Panc1 (cell line): ENCODE measurements at regions not wholly inside any gene's neighbourhood (a gene's known extent, or its start where the extent isn't known, plus 50 kb on each side); places are given as distances from the start of the nearest gene placed in this dataset.

Experiments used
- ATAC-seq: fragments of 200-7000 bp; cut with Tn5 transposase; 2 replicates; pipeline ENCODE4 v1.9.1; 2020; ENCODE audit warnings: mild to moderate bottlenecking, moderate library complexity
- BruUV-seq: library from RNA; stranded (reverse); fragments of 400-500 nt; replicated peaks from 2 replicates; lab custom pipeline; 2021; lab: Mats Ljungman, UMichigan
- CTCF ChIA-PET: fragments of 300-600 bp; sonication (Branson Sonifier 250); formaldehyde crosslinking; loops from one replicate; lab custom pipeline; 2022; ENCODE audit warnings: antibody characterized with exemption; lab: Charles Lee
- POLR2A ChIA-PET: fragments of 300-600 bp; sonication (Branson Sonifier 250); formaldehyde crosslinking; loops from one replicate; lab custom pipeline; 2022; ENCODE audit warnings: antibody characterized with exemption; lab: Charles Lee
- DNase-seq: peaks from one replicate; pipeline ENCODE4 v3.0.0-alpha.2; 2010; ENCODE audit warnings: low read depth, low spot score
- H3K27ac ChIP-seq: 2 replicates; pipeline ENCODE4 v1.5.1; 2011; ENCODE audit warnings: mild to moderate bottlenecking, low read length, inconsistent platforms
- H3K27me3 ChIP-seq: fragments of 200-500 bp; sonication (Bioruptor generic); 2 replicates; pipeline ENCODE4 v1.6.0; 2014; ENCODE audit warnings: low read length, inconsistent platforms; ENCODE audit not compliant: control insufficient read depth, insufficient read depth
- H3K36me3 ChIP-seq: fragments of 200-500 bp; sonication (Bioruptor generic); 2 replicates; pipeline ENCODE4 v1.5.1; 2014; ENCODE audit warnings: inconsistent platforms, mild to moderate bottlenecking, low read length, moderate library complexity; ENCODE audit not compliant: control insufficient read depth, insufficient read depth
- H3K4me1 ChIP-seq: 2 replicates; pipeline ENCODE4 v1.5.1; 2011; ENCODE audit warnings: inconsistent platforms, mild to moderate bottlenecking, low read length, moderate library complexity; ENCODE audit not compliant: control insufficient read depth, insufficient read depth
- H3K4me3 ChIP-seq, 2 experiments: 2 replicates each; pipeline ENCODE4 v1.5.1; 2011 to 2012; ENCODE audit warnings: low read depth in 2 of 2, low read length in 2 of 2, mild to moderate bottlenecking in 2 of 2, inconsistent platforms in 1 of 2, moderate library complexity in 1 of 2
- H3K9me3 ChIP-seq: fragments of 200-500 bp; sonication (Bioruptor generic); 2 replicates; pipeline ENCODE4 v1.5.1; 2014; ENCODE audit warnings: low read depth, mild to moderate bottlenecking, inconsistent platforms, low read length, moderate library complexity; ENCODE audit not compliant: control insufficient read depth, insufficient read depth
- POLR2AphosphoS5 ChIP-seq: IDR thresholded peaks from 2 replicates; pipeline ENCODE4 v1.6.1; 2012; ENCODE audit warnings: mild to moderate bottlenecking, low read depth, low read length, moderate library complexity
- SIN3A ChIP-seq: IDR thresholded peaks from 2 replicates; pipeline ENCODE4 v1.6.1; 2012; ENCODE audit warnings: low read depth, mild to moderate bottlenecking, low read length, moderate library complexity, borderline replicate concordance; ENCODE audit not compliant: insufficient read depth
- TCF7L2 ChIP-seq: IDR thresholded peaks from 2 replicates; pipeline ENCODE4 v1.6.1; 2011; ENCODE audit warnings: mild to moderate bottlenecking, low read depth, low read length, inconsistent platforms
- in situ Hi-C: cut with HindIII; loops from 2 replicates; pipeline ENCODE4 v1.10.0; 2016; ENCODE audit warnings: low sequenced_read_pairs, low pct_unique_long_range_greater_than_20kb
- intact Hi-C: fragments of 100-400 bp; cut with micrococcal nuclease; formaldehyde crosslinking; loops from one replicate; pipeline ENCODE4 v1.10.0; 2022; ENCODE audit not compliant: unreplicated experiment
- TF ChIP-seq, protein P1 (sequence below): fragments of 450-650 bp; IDR thresholded peaks from 2 replicates; pipeline ENCODE4 v1.5.1; 2017; ENCODE audit warnings: mild to moderate bottlenecking
- TF ChIP-seq, protein P2 (sequence below), 2 experiments: IDR thresholded peaks; 2 replicates each; pipeline ENCODE4 v1.6.1; 2011 to 2012; ENCODE audit warnings: low read depth in 2 of 2, control low read depth in 1 of 2, low read length in 1 of 2, mild to moderate bottlenecking in 1 of 2, moderate library complexity in 1 of 2; ENCODE audit not compliant: insufficient read depth in 1 of 2

GRCh38 chr3:6622260-6622659 is 238.7 kb upstream of the GRM7 start:
- Histone ChIP-seq H3K4me1 (no peaks in the 10 kb centered on the region), H3K27me3 (no peaks in the 10 kb centered on the region), H3K36me3 (no peaks in the 10 kb centered on the region), H3K9me3 (no peaks in the 10 kb centered on the region), H3K27ac (no peak overlapping the region), H3K4me3 (no peak overlapping the region)
- POLR2A ChIA-PET = no interaction called here
- intact Hi-C loops = no loop called here
- BruUV-seq = no TSS peak
- TF ChIP-seq SIN3A = no peak
- TF ChIP-seq POLR2AphosphoS5 = no peak
- TF ChIP-seq TCF7L2 = no peak
- TF ChIP-seq, protein P1, sequence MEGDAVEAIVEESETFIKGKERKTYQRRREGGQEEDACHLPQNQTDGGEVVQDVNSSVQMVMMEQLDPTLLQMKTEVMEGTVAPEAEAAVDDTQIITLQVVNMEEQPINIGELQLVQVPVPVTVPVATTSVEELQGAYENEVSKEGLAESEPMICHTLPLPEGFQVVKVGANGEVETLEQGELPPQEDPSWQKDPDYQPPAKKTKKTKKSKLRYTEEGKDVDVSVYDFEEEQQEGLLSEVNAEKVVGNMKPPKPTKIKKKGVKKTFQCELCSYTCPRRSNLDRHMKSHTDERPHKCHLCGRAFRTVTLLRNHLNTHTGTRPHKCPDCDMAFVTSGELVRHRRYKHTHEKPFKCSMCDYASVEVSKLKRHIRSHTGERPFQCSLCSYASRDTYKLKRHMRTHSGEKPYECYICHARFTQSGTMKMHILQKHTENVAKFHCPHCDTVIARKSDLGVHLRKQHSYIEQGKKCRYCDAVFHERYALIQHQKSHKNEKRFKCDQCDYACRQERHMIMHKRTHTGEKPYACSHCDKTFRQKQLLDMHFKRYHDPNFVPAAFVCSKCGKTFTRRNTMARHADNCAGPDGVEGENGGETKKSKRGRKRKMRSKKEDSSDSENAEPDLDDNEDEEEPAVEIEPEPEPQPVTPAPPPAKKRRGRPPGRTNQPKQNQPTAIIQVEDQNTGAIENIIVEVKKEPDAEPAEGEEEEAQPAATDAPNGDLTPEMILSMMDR = no peak
- TF ChIP-seq, protein P2, sequence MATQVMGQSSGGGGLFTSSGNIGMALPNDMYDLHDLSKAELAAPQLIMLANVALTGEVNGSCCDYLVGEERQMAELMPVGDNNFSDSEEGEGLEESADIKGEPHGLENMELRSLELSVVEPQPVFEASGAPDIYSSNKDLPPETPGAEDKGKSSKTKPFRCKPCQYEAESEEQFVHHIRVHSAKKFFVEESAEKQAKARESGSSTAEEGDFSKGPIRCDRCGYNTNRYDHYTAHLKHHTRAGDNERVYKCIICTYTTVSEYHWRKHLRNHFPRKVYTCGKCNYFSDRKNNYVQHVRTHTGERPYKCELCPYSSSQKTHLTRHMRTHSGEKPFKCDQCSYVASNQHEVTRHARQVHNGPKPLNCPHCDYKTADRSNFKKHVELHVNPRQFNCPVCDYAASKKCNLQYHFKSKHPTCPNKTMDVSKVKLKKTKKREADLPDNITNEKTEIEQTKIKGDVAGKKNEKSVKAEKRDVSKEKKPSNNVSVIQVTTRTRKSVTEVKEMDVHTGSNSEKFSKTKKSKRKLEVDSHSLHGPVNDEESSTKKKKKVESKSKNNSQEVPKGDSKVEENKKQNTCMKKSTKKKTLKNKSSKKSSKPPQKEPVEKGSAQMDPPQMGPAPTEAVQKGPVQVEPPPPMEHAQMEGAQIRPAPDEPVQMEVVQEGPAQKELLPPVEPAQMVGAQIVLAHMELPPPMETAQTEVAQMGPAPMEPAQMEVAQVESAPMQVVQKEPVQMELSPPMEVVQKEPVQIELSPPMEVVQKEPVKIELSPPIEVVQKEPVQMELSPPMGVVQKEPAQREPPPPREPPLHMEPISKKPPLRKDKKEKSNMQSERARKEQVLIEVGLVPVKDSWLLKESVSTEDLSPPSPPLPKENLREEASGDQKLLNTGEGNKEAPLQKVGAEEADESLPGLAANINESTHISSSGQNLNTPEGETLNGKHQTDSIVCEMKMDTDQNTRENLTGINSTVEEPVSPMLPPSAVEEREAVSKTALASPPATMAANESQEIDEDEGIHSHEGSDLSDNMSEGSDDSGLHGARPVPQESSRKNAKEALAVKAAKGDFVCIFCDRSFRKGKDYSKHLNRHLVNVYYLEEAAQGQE (IDR thresholded peaks at IDR 0.05; ENCODE audit: insufficient read depth in 1 of 2, low read depth in 2 of 2, low read length in 1 of 2) = no peak
- CTCF ChIA-PET = no interaction called here
- ATAC-seq (no peak), DNase-seq (no peak)
- in situ Hi-C loops = no loop called here

DNA sequence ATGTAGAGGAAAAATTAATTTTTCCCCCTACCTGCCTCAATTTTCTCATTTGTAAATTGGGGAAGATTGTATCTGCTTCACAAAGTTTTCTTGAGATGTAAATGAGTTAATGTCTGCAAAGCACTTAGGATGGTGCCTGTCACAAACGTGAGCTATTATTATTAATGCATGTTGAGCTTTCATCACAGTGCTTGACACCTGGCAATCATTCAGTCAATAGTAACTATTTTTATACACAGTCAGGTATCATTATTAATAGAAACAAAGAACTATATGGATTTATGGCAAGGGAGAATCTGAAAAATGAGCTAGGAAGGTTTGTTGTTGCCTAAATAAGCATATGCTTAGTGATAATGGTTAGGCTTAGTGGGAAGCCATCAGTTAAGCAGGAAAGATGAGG is 238.2 kb upstream of the GRM7 start:
- Histone ChIP-seq H3K4me3 (no peak overlapping the region), H3K27ac (no peak overlapping the region), H3K27me3 (no peaks in the 10 kb centered on the region), H3K36me3 (no peaks in the 10 kb centered on the region), H3K9me3 (no peaks in the 10 kb centered on the region), H3K4me1 (no peaks in the 10 kb centered on the region)
- in situ Hi-C loops = no loop called here
- ATAC-seq (no peak), DNase-seq (no peak)
- CTCF ChIA-PET = no interaction called here
- POLR2A ChIA-PET = no interaction called here
- no peak for TF ChIP-seq TCF7L2
- TF ChIP-seq, protein P2 (IDR thresholded peaks at IDR 0.05; ENCODE audit: insufficient read depth in 1 of 2, low read depth in 2 of 2, low read length in 1 of 2) = no peak
- no peak for TF ChIP-seq POLR2AphosphoS5
- TF ChIP-seq, protein P1 = no peak
- no peak for TF ChIP-seq SIN3A
- no TSS peak for BruUV-seq
- intact Hi-C loops = no loop called here
